OCI-LY7 (cell line): ENCODE measurements at regions not wholly inside any gene's neighbourhood (a gene's known extent, or its start where the extent isn't known, plus 50 kb on each side); places are given as distances from the start of the nearest gene placed in this dataset.

Source experiments
- BruUV-seq: library from RNA; stranded (reverse); fragments of 400-500 nt; replicated peaks from 2 replicates; lab custom pipeline; 2021; lab: Mats Ljungman, UMichigan
- CTCF ChIA-PET: fragments of 300-600 bp; sonication (Branson Sonifier 250); formaldehyde crosslinking; loops from one replicate; lab custom pipeline; 2022; ENCODE audit warnings: antibody characterized with exemption; ENCODE audit not compliant: unreplicated experiment; lab: Charles Lee
- POLR2A ChIA-PET: fragments of 300-600 bp; sonication (Branson Sonifier 250); formaldehyde crosslinking; loops from one replicate; lab custom pipeline; 2022; ENCODE audit warnings: antibody characterized with exemption; lab: Charles Lee
- DNase-seq: peaks from one replicate; pipeline ENCODE4 v3.0.0-alpha.2; 2015; ENCODE audit warnings: low spot score
- H2AFZ ChIP-seq: fragments of 200-600 bp; sonication (generic), shearing (Covaris generic); 2 replicates; pipeline ENCODE4 v1.6.1; 2014; ENCODE audit warnings: mild to moderate bottlenecking, antibody characterized with exemption, low read length, moderate library complexity
- H3K27ac ChIP-seq: fragments of 200-600 bp; sonication (generic); 2 replicates; pipeline ENCODE4 v1.5.1; 2014; ENCODE audit warnings: mixed run types, low read depth, mild to moderate bottlenecking, moderate library complexity, low read length, inconsistent platforms; ENCODE audit not compliant: poor library complexity, severe bottlenecking
- H3K36me3 ChIP-seq: fragments of 200-600 bp; sonication (generic); 2 replicates; pipeline ENCODE4 v1.6.1; 2014; ENCODE audit warnings: mild to moderate bottlenecking, antibody characterized with exemption, low read length, moderate library complexity, mixed read lengths; ENCODE audit not compliant: insufficient read depth
- H3K4me1 ChIP-seq: fragments of 200-600 bp; sonication (generic); 2 replicates; pipeline ENCODE4 v1.5.1; 2014; ENCODE audit warnings: mild to moderate bottlenecking, low read length; ENCODE audit not compliant: insufficient read depth, poor library complexity, severe bottlenecking
- H3K4me2 ChIP-seq: fragments of 200-600 bp; sonication (generic); 2 replicates; pipeline ENCODE4 v1.6.1; 2014; ENCODE audit warnings: mild to moderate bottlenecking, low read length
- H3K4me3 ChIP-seq: fragments of 200-600 bp; sonication (generic); 2 replicates; pipeline ENCODE4 v1.5.1; 2014; ENCODE audit warnings: mild to moderate bottlenecking, low read depth, low read length; ENCODE audit not compliant: poor library complexity, severe bottlenecking
- H3K79me2 ChIP-seq: fragments of 200-600 bp; sonication (generic); 2 replicates; pipeline ENCODE4 v1.6.1; 2016; ENCODE audit warnings: low read depth, mild to moderate bottlenecking, low read length, moderate library complexity, mixed read lengths; ENCODE audit not compliant: insufficient read depth
- H3K9me2 ChIP-seq: fragments of 200-600 bp; sonication (generic); 2 replicates; pipeline ENCODE4 v1.6.1; 2016; ENCODE audit warnings: mild to moderate bottlenecking, low read length, mixed read lengths; ENCODE audit not compliant: insufficient read depth
- H3K9me3 ChIP-seq: fragments of 200-600 bp; sonication (generic); 2 replicates; pipeline ENCODE4 v1.6.1; 2014; ENCODE audit warnings: mild to moderate bottlenecking, mixed run types, low read length, mixed read lengths
- H4K20me1 ChIP-seq: fragments of 200-600 bp; sonication (generic); 2 replicates; pipeline ENCODE4 v1.6.1; 2014; ENCODE audit warnings: mild to moderate bottlenecking, antibody characterized with exemption, low read length, moderate library complexity, mixed read lengths; ENCODE audit not compliant: insufficient read depth
- CTCF ChIP-seq: fragments of 200-600 bp; sonication (generic); conservative IDR thresholded peaks from 2 replicates; pipeline ENCODE4 v1.5.1; 2014; ENCODE audit warnings: mild to moderate bottlenecking, antibody characterized with exemption, low read length, moderate library complexity, mixed read lengths
- EZH2phosphoT487 ChIP-seq: fragments of 200-600 bp; sonication (generic); IDR thresholded peaks from 2 replicates; pipeline ENCODE4 v1.6.1; 2018; ENCODE audit warnings: low read depth, borderline replicate concordance, mild to moderate bottlenecking, mixed run types, antibody characterized with exemption, low read length, moderate library complexity, mixed read lengths
- intact Hi-C: fragments of 100-400 bp; cut with micrococcal nuclease; formaldehyde crosslinking; loops from one replicate; pipeline ENCODE4 v1.10.0; 2022; ENCODE audit not compliant: unreplicated experiment

- ChIA-PET CTCF (no interaction called here), POLR2A (no interaction called here)
- Histone ChIP-seq H3K4me2 (no peak overlapping the region), H3K79me2 (no peaks in the 10 kb centered on the region), H3K9me3 (0 out of 2 replicates have a peak, but pooled peaks cover 11% of the 10 kb centered on the region), H3K4me1 (no peaks in the 10 kb centered on the region), H2AFZ (no peak overlapping the region), H3K27ac (no peak overlapping the region), H3K4me3 (no peak overlapping the region), H3K9me2 (no peaks in the 10 kb centered on the region), H3K36me3 (no peaks in the 10 kb centered on the region), H4K20me1 (no peaks in the 10 kb centered on the region)
- intact Hi-C loops: no loop called here
- no TSS peak for BruUV-seq
- TF ChIP-seq EZH2phosphoT487 (no peak), CTCF (no peak)
- no peak for DNase-seq
Measured at GRCh38 chr6:170008294-170008785, 256.9 kb downstream of the ERMARD start.

GRCh38 chr6:170007468-170008293 is 256.3 kb downstream of the ERMARD start:
- no peak for TF ChIP-seq CTCF
- TF ChIP-seq EZH2phosphoT487: no peak
- H3K4me2 ChIP-seq: no peak overlapping the region

More at GRCh38 chr6:170007468-170008293, 256.3 kb downstream of the ERMARD start:
- no peaks in the 10 kb centered on the region for H3K36me3 ChIP-seq
- ChIA-PET CTCF (no interaction called here), POLR2A (no interaction called here)
- no peaks in the 10 kb centered on the region for H4K20me1 ChIP-seq
- H3K4me3 ChIP-seq: no peak overlapping the region
- H3K4me1 ChIP-seq: no peaks in the 10 kb centered on the region
- H3K9me3 ChIP-seq: 0 out of 2 replicates have a peak, but pooled peaks cover 11% of the 10 kb centered on the region
- no peaks in the 10 kb centered on the region for H3K79me2 ChIP-seq
- H2AFZ ChIP-seq: no peak overlapping the region
- intact Hi-C loops: no loop called here
- BruUV-seq: no TSS peak
- H3K9me2 ChIP-seq: no peaks in the 10 kb centered on the region
- no peak overlapping the region for H3K27ac ChIP-seq
- no peak for DNase-seq
